ENCODE measurements at regions not wholly inside any gene's neighbourhood (a gene's known extent, or its start where the extent isn't known, plus 50 kb on each side); places are given as distances from the start of the nearest gene placed in this dataset.

- ChIA-PET CTCF (interaction anchor here (1.7 kb wide), 1 partner anchor 190 kb away, joined by 4 read pairs; no protein-coding TSS in a partner anchor), POLR2A (no interaction called here)
- Mint-ChIP-seq H3K27ac (ENCODE audit: low read depth, unreplicated experiment) (no peak overlapping the region), H3K36me3 (ENCODE audit: insufficient read depth, unreplicated experiment) (no peaks in the 10 kb centered on the region), H3K4me1 (ENCODE audit: insufficient read depth, unreplicated experiment) (no peaks in the 10 kb centered on the region), H3K9me3 (ENCODE audit: unreplicated experiment) (no peaks in the 10 kb centered on the region), H3K4me3 (ENCODE audit: unreplicated experiment) (no peak overlapping the region), H3K27me3 (ENCODE audit: insufficient read depth, unreplicated experiment) (no peaks in the 10 kb centered on the region)
- DNase-seq (ENCODE audit: unreplicated experiment) = no peak
- intact Hi-C loops (cut with micrococcal nuclease) = no loop called here
- BruUV-seq (replicated peaks) = no TSS peak
- no peak for TF ChIP-seq CTCF (IDR thresholded peaks at IDR 0.05; ENCODE audit: unreplicated experiment)
Measured at GRCh38 chr6:3939964-3940363, 90.8 kb downstream of the FAM50B start.

GRCh38 chr6:3940703-3941102 lies 91.5 kb downstream of the FAM50B start:
- POLR2A ChIA-PET = no interaction called here

GRCh38 chr6:3943331-3943765 lies 94.2 kb downstream of the FAM50B start:
- Mint-ChIP-seq H3K27me3 (ENCODE audit: insufficient read depth, unreplicated experiment) (no peaks in the 10 kb centered on the region), H3K4me3 (ENCODE audit: unreplicated experiment) (no peak overlapping the region), H3K9me3 (ENCODE audit: unreplicated experiment) (no peaks in the 10 kb centered on the region), H3K27ac (ENCODE audit: low read depth, unreplicated experiment) (no peak overlapping the region), H3K36me3 (ENCODE audit: insufficient read depth, unreplicated experiment) (no peaks in the 10 kb centered on the region), H3K4me1 (ENCODE audit: insufficient read depth, unreplicated experiment) (no peaks in the 10 kb centered on the region)
- POLR2A ChIA-PET = interaction anchor here (0.8 kb wide), 1 partner anchor 16 kb away, joined by 3 read pairs; no protein-coding TSS in a partner anchor
- intact Hi-C loops (cut with micrococcal nuclease) = no loop called here
- CTCF ChIA-PET = interaction anchor here (2.1 kb wide), 1 partner anchor 10 kb away, joined by 6 read pairs; no protein-coding TSS in a partner anchor
- DNase-seq (ENCODE audit: unreplicated experiment) = no peak
- no peak for TF ChIP-seq CTCF (IDR thresholded peaks at IDR 0.05; ENCODE audit: unreplicated experiment)
- BruUV-seq (replicated peaks) = no TSS peak

More at GRCh38 chr6:3940703-3941102, 91.5 kb downstream of the FAM50B start:
- Mint-ChIP-seq H3K27ac (ENCODE audit: low read depth, unreplicated experiment) (no peak overlapping the region), H3K36me3 (ENCODE audit: insufficient read depth, unreplicated experiment) (no peaks in the 10 kb centered on the region), H3K4me3 (ENCODE audit: unreplicated experiment) (no peak overlapping the region), H3K27me3 (ENCODE audit: insufficient read depth, unreplicated experiment) (no peaks in the 10 kb centered on the region), H3K4me1 (ENCODE audit: insufficient read depth, unreplicated experiment) (no peaks in the 10 kb centered on the region), H3K9me3 (ENCODE audit: unreplicated experiment) (no peaks in the 10 kb centered on the region)
- BruUV-seq (replicated peaks) = no TSS peak
- DNase-seq (ENCODE audit: unreplicated experiment) = no peak
- intact Hi-C loops (cut with micrococcal nuclease) = no loop called here
- CTCF ChIA-PET = interaction anchor here (0.7 to 1.7 kb wide), 3 partner anchors 20 to 191 kb away, joined by 3 to 6 read pairs (median 4); partner anchors contain the start of gene FAM50B
- no peak for TF ChIP-seq CTCF (IDR thresholded peaks at IDR 0.05; ENCODE audit: unreplicated experiment)

GRCh38 chr6:3944246-3944645 lies 95.1 kb downstream of the FAM50B start:
- H3K9me3 Mint-ChIP-seq (ENCODE audit: unreplicated experiment) = no peaks in the 10 kb centered on the region
- BruUV-seq (replicated peaks) = no TSS peak

More at GRCh38 chr6:3944246-3944645, 95.1 kb downstream of the FAM50B start:
- H3K27me3 Mint-ChIP-seq (ENCODE audit: insufficient read depth, unreplicated experiment) = no peaks in the 10 kb centered on the region
- H3K36me3 Mint-ChIP-seq (ENCODE audit: insufficient read depth, unreplicated experiment) = no peaks in the 10 kb centered on the region
- ChIA-PET POLR2A (interaction anchor here (0.8 to 0.9 kb wide), 2 partner anchors 17 to 25 kb away, joined by 3 read pairs; no protein-coding TSS in a partner anchor), CTCF (interaction anchor here (1.2 to 2.1 kb wide), 2 partner anchors 11 to 95 kb away, joined by 4 to 6 read pairs; partner anchors contain the start of gene FAM50B)
- H3K27ac Mint-ChIP-seq (ENCODE audit: low read depth, unreplicated experiment) = no peak overlapping the region
- no peak for TF ChIP-seq CTCF (IDR thresholded peaks at IDR 0.05; ENCODE audit: unreplicated experiment)
- intact Hi-C loops (cut with micrococcal nuclease) = no loop called here
- H3K4me3 Mint-ChIP-seq (ENCODE audit: unreplicated experiment) = no peak overlapping the region
- DNase-seq (ENCODE audit: unreplicated experiment) = no peak
- H3K4me1 Mint-ChIP-seq (ENCODE audit: insufficient read depth, unreplicated experiment) = no peaks in the 10 kb centered on the region

Measured in MCF 10A (cell line).